GM12891 (cell line): ENCODE measurements at regions not wholly inside any gene's neighbourhood (a gene's known extent, or its start where the extent isn't known, plus 50 kb on each side); places are given as distances from the start of the nearest gene placed in this dataset.

Experiments
- PAX5 ChIP-seq: IDR thresholded peaks from 2 replicates; pipeline ENCODE4 v1.6.1; 2011; ENCODE audit warnings: low read length, moderate library complexity, mild to moderate bottlenecking; ENCODE audit not compliant: insufficient read depth, severe bottlenecking
- POLR2A ChIP-seq: IDR thresholded peaks from 2 replicates; pipeline ENCODE4 v1.6.1; 2011; ENCODE audit warnings: low read depth, low read length, control low read depth
- POLR2AphosphoS5 ChIP-seq: IDR thresholded peaks from 2 replicates; pipeline ENCODE4 v1.6.1; 2011; ENCODE audit warnings: low read depth, low read length, control low read depth
- POU2F2 ChIP-seq: IDR thresholded peaks from 2 replicates; pipeline ENCODE4 v1.6.1; 2011; ENCODE audit warnings: low read depth, mild to moderate bottlenecking, control low read depth, low read length, moderate library complexity
- SPI1 ChIP-seq: IDR thresholded peaks from 2 replicates; pipeline ENCODE4 v1.6.1; 2011; ENCODE audit warnings: low read depth, low read length, control low read depth
- TAF1 ChIP-seq: IDR thresholded peaks from 2 replicates; pipeline ENCODE4 v1.6.1; 2011; ENCODE audit warnings: low read depth, low read length, control low read depth

- no peak for TF ChIP-seq POLR2AphosphoS5
- TF ChIP-seq POLR2A: no peak
- TF ChIP-seq TAF1: no peak
- TF ChIP-seq SPI1: no peak
- TF ChIP-seq POU2F2: no peak
- TF ChIP-seq PAX5: no peak
Observed at GRCh38 chr6:156160795-156161165, 616.4 kb upstream of the ARID1B start.
